ENCODE measurements at regions not wholly inside any gene's neighbourhood (a gene's known extent, or its start where the extent isn't known, plus 50 kb on each side); places are given as distances from the start of the nearest gene placed in this dataset.
"Not testable (repeated sequence)": the region's sequence is repeated elsewhere in the genome, so short reads cannot be mapped to it uniquely, and the experiment has no call there.

GRCh38 chr15:45962733-45963132 is 327.9 kb downstream of the SQOR start:
- no peak for DNase-seq

GRCh38 chr15:45970542-45970941 is 335.7 kb downstream of the SQOR start:
- no peak for DNase-seq

- no peak for DNase-seq
Measured at GRCh38 chr15:45980366-45980765, 345.5 kb downstream of the SQOR start.

GRCh38 chr15:45981625-45982024 is 346.8 kb downstream of the SQOR start:
- DNase-seq: no peak

GRCh38 chr15:45991863-45992262 is 357.0 kb downstream of the SQOR start:
- no peak for DNase-seq

GRCh38 chr15:45993072-45993471 is 358.2 kb downstream of the SQOR start:
- DNase-seq: no peak

- no peak for DNase-seq
Measured at GRCh38 chr15:45993508-45993907, 358.7 kb downstream of the SQOR start.

- DNase-seq: no peak
Measured at GRCh38 chr15:45995800-45996199, 361.0 kb downstream of the SQOR start.

GRCh38 chr15:46014532-46014931 is 379.7 kb downstream of the SQOR start:
- no peak for DNase-seq

- DNase-seq: no peak
Measured at GRCh38 chr15:46034755-46035154, 399.9 kb downstream of the SQOR start.

- DNase-seq: no peak
Measured at GRCh38 chr15:46039703-46040102, 404.9 kb downstream of the SQOR start.

- DNase-seq: no peak
Measured at GRCh38 chr15:46041905-46042304, 407.1 kb downstream of the SQOR start.

- no peak for DNase-seq
Measured at GRCh38 chr15:46059921-46060594, 425.2 kb downstream of the SQOR start.

GRCh38 chr15:46061002-46061401 is 426.2 kb downstream of the SQOR start:
- DNase-seq: no peak

- no peak for DNase-seq
Measured at GRCh38 chr15:46077220-46077619, 442.4 kb downstream of the SQOR start.

- no peak for DNase-seq
Measured at GRCh38 chr15:46079046-46079445, 444.2 kb downstream of the SQOR start.

GRCh38 chr15:46080016-46080415 is 445.2 kb downstream of the SQOR start:
- DNase-seq: no peak

GRCh38 chr15:46088486-46089445 is 453.9 kb downstream of the SQOR start:
- DNase-seq: no peak

- DNase-seq: no peak
Measured at GRCh38 chr15:46089467-46089935, 454.7 kb downstream of the SQOR start.

- no peak for DNase-seq
Measured at GRCh38 chr15:46091860-46092450, 457.1 kb downstream of the SQOR start.

- DNase-seq: not testable (repeated sequence)
Measured at GRCh38 chr15:46098006-46098405, 463.2 kb downstream of the SQOR start.

GRCh38 chr15:46110755-46111154 is 475.9 kb downstream of the SQOR start:
- no peak for DNase-seq

- DNase-seq: no peak
Measured at GRCh38 chr15:46111730-46112129, 476.9 kb downstream of the SQOR start.

- no peak for DNase-seq
Measured at GRCh38 chr15:46117071-46117470, 482.2 kb downstream of the SQOR start.

Data from T1000 (cell line).